GM21723 (cell line): ENCODE measurements at regions not wholly inside any gene's neighbourhood (a gene's known extent, or its start where the extent isn't known, plus 50 kb on each side); places are given as distances from the start of the nearest gene placed in this dataset.

ENCODE experiments used
- ATAC-seq: cut with Tn5 transposase; IDR thresholded peaks from one replicate; pipeline ENCODE4 v1.9.1; 2021; ENCODE audit warnings: mild to moderate bottlenecking, moderate library complexity; ENCODE audit not compliant: unreplicated experiment

- no peak for ATAC-seq
Observed at GRCh38 chr15:38692789-38693062, 128.1 kb upstream of the RASGRP1 start.

GRCh38 chr15:38695249-38696108 lies 130.9 kb upstream of the RASGRP1 start:
- ATAC-seq, result no peak

DNA sequence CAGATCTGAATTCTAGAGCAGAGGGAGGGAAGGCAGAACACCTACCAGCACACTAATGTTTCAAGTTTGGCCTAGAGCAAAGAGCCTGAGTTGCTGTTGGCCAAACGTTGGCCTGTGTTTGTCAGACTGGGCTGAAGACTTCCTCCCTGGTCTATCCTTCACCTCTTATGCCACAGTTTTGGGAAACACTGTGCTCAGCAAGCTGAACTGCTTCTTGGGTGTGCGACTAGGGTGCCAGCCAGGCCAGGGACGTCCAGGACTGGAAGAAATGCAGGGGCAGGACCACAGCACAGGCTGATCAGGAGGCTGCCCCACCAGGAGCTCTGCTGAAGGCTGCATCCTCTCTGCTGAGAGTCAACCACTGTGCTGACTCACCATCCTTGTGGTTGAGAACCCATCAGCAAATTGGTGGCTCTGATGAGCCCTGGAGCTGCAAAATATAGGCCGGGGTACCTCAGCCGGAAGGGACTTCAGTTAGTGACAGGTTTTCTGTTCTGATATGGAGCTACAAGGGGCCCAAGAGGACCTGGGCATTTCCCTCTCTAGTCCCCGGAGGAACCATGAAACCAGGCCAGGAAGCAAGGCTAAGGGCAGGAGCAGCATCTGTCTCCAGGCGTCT lies 131.6 kb upstream of the RASGRP1 start:
- ATAC-seq, result peak; percentile 72

DNA sequence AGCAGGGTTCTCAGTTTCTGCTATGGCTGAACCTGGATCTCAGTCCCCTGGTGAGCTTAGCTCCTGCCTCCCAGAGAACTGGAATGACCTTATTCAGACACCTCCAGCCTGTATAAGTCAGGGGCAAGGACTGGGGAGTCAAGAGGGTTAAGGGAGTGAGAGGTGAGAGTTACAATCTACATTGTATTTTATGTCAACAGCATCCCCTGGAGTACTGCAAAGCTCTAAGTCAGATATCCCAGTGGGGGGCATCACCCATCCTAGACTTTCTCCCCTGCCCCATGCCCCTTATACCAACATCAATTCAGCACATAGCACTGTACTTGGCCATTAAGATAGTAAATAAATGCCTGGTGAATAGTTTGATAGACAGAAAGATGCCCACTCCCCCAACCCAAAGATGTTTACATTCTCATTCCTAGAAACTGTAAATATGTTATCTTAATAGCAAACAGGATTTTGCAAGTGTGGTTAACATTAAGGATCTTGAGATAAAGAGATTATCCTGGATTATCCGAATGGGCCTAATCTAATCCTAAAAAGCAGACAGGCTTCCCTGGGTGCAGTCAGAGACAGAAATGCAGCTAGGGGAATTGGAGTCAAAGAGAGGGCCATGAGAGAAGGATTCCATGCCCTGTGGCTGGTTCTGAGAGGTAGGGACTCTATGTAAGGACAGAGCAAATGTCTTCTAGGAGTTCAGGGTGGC lies 132.3 kb upstream of the RASGRP1 start:
- no peak for ATAC-seq

- no peak for ATAC-seq
Observed at GRCh38 chr15:38698254-38698653, 133.6 kb upstream of the RASGRP1 start.

- ATAC-seq, result peak; percentile 48
Observed at GRCh38 chr15:38699633-38700230, 135.1 kb upstream of the RASGRP1 start.

- ATAC-seq, result no peak
Observed at GRCh38 chr15:38701149-38701548, 136.5 kb upstream of the RASGRP1 start.

DNA sequence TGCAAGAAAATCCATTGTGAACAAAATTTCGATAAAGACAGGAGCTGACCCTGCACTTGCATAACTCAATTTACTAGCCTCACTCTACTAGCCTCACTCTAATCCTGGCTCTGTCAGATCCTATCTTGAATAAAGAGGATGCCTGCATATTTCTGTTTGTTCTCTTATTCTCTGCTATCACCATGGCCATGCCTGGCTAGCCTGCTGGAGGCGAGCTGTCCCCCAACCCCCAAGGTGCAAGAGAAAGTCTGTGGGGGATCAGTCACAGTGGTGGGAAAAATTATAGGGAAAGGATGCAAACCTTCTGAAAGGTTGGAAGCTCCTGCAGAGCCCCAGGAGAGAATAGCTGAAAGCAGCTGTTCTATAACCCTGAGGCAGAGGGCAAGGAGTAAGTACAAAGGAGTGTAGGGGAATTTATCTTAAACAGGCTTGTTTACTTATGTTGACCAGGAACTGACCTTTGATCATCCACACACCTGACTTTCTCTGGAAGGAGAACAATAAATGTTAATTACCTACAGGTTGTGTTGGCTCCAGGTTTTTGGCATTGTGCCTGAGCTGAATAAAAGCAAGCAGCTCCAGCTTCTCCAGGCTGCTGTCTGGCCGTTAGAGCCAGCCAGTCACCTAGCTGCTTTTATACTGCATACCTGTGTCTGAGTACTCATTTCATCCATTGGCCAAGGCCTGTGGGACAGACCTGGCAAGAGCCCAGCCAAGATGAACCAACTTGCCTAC lies 137.7 kb upstream of the RASGRP1 start:
- no peak for ATAC-seq

- no peak for ATAC-seq
Observed at GRCh38 chr15:38705436-38706219, 141.0 kb upstream of the RASGRP1 start.

DNA sequence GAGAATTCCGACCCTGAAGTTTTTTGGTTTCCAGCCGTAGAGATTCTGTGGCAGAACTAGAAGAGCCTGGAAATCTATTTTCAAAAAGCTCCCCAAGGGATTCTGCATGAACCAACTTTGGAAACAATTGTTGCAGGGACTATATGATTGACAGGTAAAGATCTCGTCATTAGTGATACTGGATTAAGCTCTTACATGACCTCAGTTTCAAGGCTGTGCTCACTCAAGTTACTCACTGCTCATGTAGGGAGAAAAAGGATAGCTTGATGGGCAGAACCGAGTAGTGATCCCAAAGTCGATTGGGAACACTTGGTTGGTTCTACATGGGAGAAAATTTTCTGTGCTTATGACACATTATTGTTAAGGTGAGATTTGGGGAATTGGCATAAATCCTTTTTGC lies 142.3 kb upstream of the RASGRP1 start:
- ATAC-seq, result no peak

GRCh38 chr15:38707802-38708671 lies 143.4 kb upstream of the RASGRP1 start:
- peak; percentile 80 for ATAC-seq

DNA sequence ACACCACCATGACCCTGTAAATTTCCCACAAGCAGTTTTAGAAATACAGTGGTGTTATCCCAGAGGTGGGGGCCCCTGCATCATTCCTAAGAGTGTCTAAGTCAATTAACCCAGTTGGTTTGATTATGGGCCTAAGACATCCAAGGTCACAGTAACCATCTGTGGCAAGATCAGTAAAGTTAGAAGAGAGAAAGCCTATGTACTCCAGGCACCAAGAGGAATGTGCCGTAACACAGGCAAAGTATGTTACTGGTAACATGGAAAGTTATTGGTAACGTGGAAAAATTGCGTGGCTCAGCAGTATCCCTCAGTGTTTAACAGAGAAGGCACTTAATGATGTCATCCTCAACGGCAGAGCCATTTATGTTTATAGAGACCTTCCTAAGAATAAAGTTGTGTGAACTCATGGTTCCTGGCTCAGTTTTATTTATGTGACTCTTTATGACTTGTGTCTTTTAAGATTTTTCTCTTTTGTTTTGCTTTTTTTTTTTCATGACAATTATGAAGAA lies 144.1 kb upstream of the RASGRP1 start:
- no peak for ATAC-seq

GRCh38 chr15:38709196-38709595 lies 144.6 kb upstream of the RASGRP1 start:
- ATAC-seq, result no peak

DNA sequence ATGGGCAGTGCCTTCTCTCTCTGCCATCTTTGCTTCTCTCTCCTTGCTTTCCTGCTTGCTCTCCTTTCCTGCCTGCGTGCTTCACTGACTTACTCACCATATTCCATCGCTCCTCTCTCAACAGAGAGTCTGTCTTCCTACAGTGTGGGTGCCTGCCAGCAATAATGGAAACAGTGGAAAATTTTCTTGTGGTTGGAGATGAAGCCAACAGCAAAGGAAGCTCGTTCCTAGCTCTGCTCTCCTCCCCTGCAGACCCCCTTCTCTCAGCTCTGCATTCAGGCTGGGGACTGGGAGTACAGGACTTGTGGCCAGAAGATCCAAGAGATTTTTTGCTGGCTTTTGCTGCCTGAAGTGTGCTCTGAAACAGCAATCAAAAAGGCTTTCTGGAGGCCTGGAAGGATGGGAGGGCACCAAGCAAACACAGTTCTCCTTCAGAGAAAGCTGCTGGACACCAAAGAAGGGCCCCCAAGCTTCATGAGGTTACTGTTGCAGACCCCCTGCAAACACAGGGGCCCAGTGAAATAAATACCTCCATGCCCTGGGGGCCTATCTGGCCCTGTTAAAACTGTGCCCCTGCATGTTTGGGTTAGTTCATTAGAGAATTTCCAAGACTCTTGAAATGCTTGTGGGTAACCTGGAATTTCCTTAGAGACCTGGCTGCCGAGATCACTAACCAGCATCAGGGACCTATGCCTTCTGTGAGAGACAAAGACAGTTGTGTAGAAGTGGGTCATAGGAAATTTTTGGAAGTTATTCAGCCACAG lies 149.9 kb upstream of the RASGRP1 start:
- ATAC-seq, result no peak

DNA sequence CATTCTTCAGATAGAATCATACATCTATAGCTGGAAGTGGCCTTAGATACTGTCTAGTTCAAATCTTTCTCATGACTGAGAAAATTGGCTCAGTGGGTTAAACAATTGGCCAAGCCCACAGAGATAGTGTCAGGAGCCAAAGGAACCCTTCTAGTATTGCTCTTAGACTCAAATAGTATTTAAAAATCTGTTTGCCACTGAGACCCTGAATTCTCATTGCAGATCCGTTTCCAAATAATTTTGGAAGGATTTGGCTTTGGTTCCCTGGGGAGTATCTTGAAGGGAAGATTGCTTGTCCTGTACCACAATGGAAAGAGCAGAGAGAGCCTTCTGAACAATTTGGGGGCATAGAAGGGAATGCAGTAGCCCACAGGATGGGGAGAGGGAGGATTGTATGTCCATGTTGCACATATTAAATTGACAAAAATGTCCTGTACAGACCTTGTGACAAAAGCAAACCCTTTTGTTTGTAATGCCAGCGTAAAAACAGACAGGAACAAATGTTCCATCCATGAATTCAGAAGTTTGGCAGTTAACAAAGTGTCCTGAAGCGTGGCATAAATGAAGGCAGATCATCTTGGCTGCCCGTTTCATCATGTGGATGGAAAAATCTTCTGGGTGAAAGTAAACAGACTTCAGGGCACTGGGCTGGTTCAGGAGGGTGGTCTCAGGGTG lies 156.4 kb upstream of the RASGRP1 start:
- ATAC-seq, result no peak

DNA sequence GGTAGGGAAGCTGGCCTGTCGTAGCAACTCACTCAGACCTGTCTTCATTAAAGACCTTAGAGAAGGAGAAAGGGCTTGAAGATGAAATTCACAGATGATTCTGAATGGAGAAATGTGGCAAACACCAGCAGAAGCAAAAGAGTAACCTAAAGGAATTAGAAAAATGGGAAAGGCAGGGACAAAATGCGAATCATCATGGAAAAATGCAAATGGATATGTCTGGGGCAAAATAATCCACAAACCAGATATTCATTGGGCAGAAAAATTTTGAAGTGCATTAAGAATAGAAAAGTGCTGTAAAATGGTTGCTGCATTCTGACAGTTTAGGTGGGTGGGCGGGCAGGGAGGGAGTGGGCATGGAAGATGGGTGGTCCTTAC lies 156.9 kb upstream of the RASGRP1 start:
- no peak for ATAC-seq

DNA sequence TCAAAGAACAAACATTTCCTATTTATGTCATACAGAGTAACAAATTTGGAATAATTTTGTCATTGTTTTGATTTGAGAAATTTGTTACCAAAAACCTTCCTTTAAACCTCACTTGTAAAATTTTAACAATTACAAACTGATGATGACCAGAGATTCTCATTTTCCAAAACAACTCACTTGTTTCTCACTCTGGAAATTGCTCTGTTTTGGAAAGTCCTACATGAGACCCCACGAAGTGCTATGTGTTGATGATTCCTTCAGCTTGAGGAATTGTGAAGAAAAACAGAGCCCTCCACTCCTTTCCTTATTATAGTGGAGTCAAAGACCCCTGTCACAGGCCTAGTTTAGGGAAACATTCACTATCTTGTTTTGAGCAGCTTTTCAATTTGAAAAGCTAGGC lies 157.6 kb upstream of the RASGRP1 start:
- ATAC-seq, result no peak

GRCh38 chr15:38724827-38725226 lies 160.2 kb upstream of the RASGRP1 start:
- no peak for ATAC-seq
